ENCODE measurements at regions not wholly inside any gene's neighbourhood (a gene's known extent, or its start where the extent isn't known, plus 50 kb on each side); places are given as distances from the start of the nearest gene placed in this dataset.

GRCh38 chr3:191783024-191783423 lies 322.1 kb downstream of the PYDC2 start:
- H3K4me3 ChIP-seq (ENCODE audit: low read length), result no peak overlapping the region
- no peak for DNase-seq (ENCODE audit: low read depth)
- TF ChIP-seq CTCF (conservative IDR thresholded peaks at IDR 0.05; ENCODE audit: low read depth, low read length), result no peak

DNA sequence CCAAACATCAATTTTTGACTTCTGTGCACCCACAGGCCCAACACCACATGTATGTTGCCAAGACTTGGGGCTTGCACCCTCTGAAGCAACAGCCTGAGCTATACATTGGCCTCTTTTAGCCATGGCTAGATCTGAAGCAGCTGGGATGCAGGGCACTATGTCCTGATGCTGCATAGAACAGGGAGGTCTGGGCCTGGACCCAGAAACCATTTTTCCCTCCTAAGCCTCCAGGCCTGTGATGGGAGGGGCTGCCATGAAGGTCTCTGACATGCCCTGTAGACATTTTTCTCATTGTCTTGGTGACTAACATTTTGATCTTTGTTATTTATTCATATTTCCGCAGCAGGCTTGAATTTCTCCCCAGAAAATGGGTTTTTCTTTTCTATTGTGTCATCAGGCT lies 330.0 kb downstream of the PYDC2 start:
- TF ChIP-seq CTCF (conservative IDR thresholded peaks at IDR 0.05; ENCODE audit: low read depth, low read length), result no peak
- no peak for DNase-seq (ENCODE audit: low read depth)
- H3K4me3 ChIP-seq (ENCODE audit: low read length), result no peak overlapping the region

- DNase-seq (ENCODE audit: low read depth), result no peak
- H3K4me3 ChIP-seq (ENCODE audit: low read length), result no peak overlapping the region
- TF ChIP-seq CTCF (conservative IDR thresholded peaks at IDR 0.05; ENCODE audit: low read depth, low read length), result no peak
These were observed 331.6 kb downstream of the PYDC2 start for GRCh38 chr3:191792580-191792979.

DNA sequence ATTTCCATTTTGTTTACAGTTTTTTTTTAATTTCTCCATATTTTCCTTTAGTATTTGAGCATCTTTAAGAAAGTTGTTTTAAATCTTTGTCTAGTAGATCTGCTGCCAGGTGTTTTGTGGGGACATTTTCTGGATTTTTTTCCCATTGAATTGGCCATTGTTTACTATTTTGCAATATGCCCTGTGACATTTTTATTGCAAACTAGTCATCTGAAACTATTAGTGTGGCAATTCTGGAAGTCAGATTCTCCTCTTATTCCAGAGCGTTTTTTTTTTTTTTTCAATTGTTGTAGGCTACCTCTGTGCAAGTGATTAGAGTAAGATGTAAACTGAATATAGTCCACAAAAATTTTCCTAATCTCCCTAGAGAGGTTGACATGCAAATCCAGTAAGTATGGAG lies 334.2 kb downstream of the PYDC2 start:
- no peak overlapping the region for H3K4me3 ChIP-seq (ENCODE audit: low read length)
- DNase-seq (ENCODE audit: low read depth), result no peak
- TF ChIP-seq CTCF (conservative IDR thresholded peaks at IDR 0.05; ENCODE audit: low read depth, low read length), result no peak

- TF ChIP-seq CTCF (conservative IDR thresholded peaks at IDR 0.05; ENCODE audit: low read depth, low read length), result no peak
- DNase-seq (ENCODE audit: low read depth), result no peak
- no peak overlapping the region for H3K4me3 ChIP-seq (ENCODE audit: low read length)
These were observed 336.3 kb downstream of the PYDC2 start for GRCh38 chr3:191797271-191797670.

DNA sequence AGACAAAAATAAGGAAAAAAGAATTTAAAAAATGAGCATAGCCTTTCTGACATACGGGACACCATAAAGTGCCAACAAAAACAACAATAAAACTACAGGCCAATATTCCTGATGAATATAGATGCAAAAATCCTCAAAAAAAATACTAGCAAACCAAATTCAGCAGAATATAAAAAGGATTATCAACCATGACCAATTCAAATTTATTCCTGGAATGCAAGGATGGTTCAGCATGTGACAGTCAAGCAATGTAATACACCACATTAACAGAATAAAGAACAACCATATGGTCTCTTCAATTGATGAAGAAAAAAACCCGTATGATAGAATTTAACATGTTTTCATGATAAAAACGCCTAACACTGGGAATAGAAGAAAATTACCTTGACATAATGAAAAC lies 341.7 kb downstream of the PYDC2 start:
- no peak overlapping the region for H3K4me3 ChIP-seq (ENCODE audit: low read length)
- DNase-seq (ENCODE audit: low read depth), result no peak
- TF ChIP-seq CTCF (conservative IDR thresholded peaks at IDR 0.05; ENCODE audit: low read depth, low read length), result no peak

- TF ChIP-seq CTCF (conservative IDR thresholded peaks at IDR 0.05; ENCODE audit: low read depth, low read length), result no peak
These were observed 344.0 kb downstream of the PYDC2 start for GRCh38 chr3:191804935-191805334.

More at GRCh38 chr3:191804935-191805334, 344.0 kb downstream of the PYDC2 start:
- DNase-seq (ENCODE audit: low read depth), result no peak
- no peak overlapping the region for H3K4me3 ChIP-seq (ENCODE audit: low read length)
